Motor neuron (in vitro differentiated cells): ENCODE measurements at regions not wholly inside any gene's neighbourhood (a gene's known extent, or its start where the extent isn't known, plus 50 kb on each side); places are given as distances from the start of the nearest gene placed in this dataset.

ENCODE experiments used
- ATAC-seq, 8 experiments: fragments of 200-7000 bp; cut with Tn5 transposase; replicated peaks in 6 of 8; 2 replicates each; pipeline ENCODE4 v1.8.0; 2021; ENCODE audit warnings: mild to moderate bottlenecking in 8 of 8, moderate library complexity in 8 of 8
- H3K27ac ChIP-seq, 2 donors: fragments of 250-450 bp; sonication (Bioruptor Pico); 2 replicates each; pipeline ENCODE4 v1.9.0; 2021; ENCODE audit warnings: antibody characterized with exemption in 2 of 2, mild to moderate bottlenecking in 2 of 2, moderate library complexity in 1 of 2
- H3K4me1 ChIP-seq, 2 donors: fragments of 250-450 bp; sonication (Bioruptor Pico); replicated peaks in 1 of 2; 2 replicates each; pipeline ENCODE4 v1.6.1; 2021; ENCODE audit warnings: antibody characterized with exemption in 2 of 2, mild to moderate bottlenecking in 2 of 2, moderate library complexity in 1 of 2
- H3K4me3 ChIP-seq, 5 donors: fragments of 250-450 bp; sonication (Bioruptor Pico); 2 replicates each; pipeline ENCODE4 v1.9.0; 2021; ENCODE audit warnings: antibody characterized with exemption in 5 of 5, mild to moderate bottlenecking in 5 of 5, moderate library complexity in 4 of 5
- WGBS, 10 experiments: fragments of 450-650 bp; shearing (Covaris generic); methylation state at CpG; one replicate each; pipeline ENCODE4 v1.0.0; 2022; 5-methylcytosine and 5-hydroxymethylcytosine counted together
- in situ Hi-C, 9 experiments: fragments of 400-800 bp; cut with MboI; loops; one replicate each; pipeline ENCODE4 v1.15.0; 2021; ENCODE audit warnings: low sequenced_read_pairs in 9 of 9, low pct_unique_long_range_greater_than_20kb in 2 of 9; ENCODE audit not compliant: unreplicated experiment in 9 of 9

DNA sequence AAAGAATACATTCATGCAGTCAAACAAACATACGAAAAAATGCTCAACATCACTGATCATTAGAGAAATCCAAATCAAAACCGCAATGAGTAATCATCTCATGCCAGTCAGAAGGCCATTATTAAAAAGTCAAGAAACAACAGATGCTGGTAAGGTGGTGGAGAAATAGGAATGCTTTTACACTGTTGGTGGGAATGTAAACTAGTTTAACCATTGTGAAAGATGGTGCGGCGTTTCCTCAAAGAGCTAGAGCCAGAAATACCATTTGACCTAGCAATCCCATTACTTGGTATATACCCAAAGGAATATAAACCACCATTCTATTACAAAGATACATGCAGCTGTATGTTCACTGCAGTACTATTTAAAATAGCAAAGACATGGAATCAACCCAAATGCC, 330.4 kb downstream of the EDEM1 start:
- Histone ChIP-seq H3K4me3 (no peak overlapping the region), H3K27ac (no peak overlapping the region), H3K4me1 (no peaks in the 10 kb centered on the region)
- no peak for ATAC-seq
- in situ Hi-C loops, result no loop called here
- WGBS, 10 experiments, result 28 to 95% (median 71%) methylated on average over 2 to 4 of the region's 4 CpGs; no CpG with 5 or more reads in 2 of the 10 experiments

GRCh38 chr3:5520237-5520636, 332.7 kb downstream of the EDEM1 start:
- H3K4me3 ChIP-seq, result no peak overlapping the region
- H3K4me1 ChIP-seq, result no peaks in the 10 kb centered on the region
- in situ Hi-C loops, result no loop called here
- peak in 2 of 8 experiments; percentile 55 to 68 for ATAC-seq
- no peak overlapping the region for H3K27ac ChIP-seq
- WGBS, 10 experiments, result 0 to 85% (median 18%) methylated on average over 2 to 5 of the region's 5 CpGs; no CpG with 5 or more reads in 1 of the 10 experiments

DNA sequence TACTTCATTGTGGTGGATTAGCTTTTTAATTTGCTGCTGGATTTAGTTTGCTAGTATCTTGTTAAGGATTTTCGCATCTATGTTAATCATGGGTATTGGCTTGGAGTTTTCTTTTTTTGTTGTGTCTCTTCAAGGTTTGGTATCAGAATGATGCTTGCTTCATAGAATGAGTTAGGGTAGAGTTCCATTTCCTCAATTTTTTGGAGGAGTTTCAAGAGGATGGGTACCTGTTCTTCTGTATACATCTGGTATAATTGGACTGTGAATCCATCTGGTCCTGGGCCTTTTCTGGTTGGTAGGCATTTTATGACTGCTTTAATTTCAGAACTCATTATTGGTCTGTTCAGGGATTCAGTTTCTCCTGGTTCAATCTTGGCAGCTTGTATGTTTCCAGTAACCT, 335.6 kb downstream of the EDEM1 start:
- Histone ChIP-seq H3K4me3 (no peak overlapping the region), H3K4me1 (no peaks in the 10 kb centered on the region), H3K27ac (no peak overlapping the region)
- 20 to 100% (median 83%) methylated on average over 1 of the region's 1 CpG; no CpG with 5 or more reads in 3 of the 10 experiments for WGBS, 10 experiments
- in situ Hi-C loops, result no loop called here
- ATAC-seq, result no peak

- 17 to 100% (median 71%) methylated on average over 1 to 6 of the region's 6 CpGs; no CpG with 5 or more reads in 1 of the 10 experiments for WGBS, 10 experiments
- peak in 1 of 8 experiments; percentile 77 for ATAC-seq
- no peak overlapping the region for H3K4me3 ChIP-seq
- H3K27ac ChIP-seq, result no peak overlapping the region
- in situ Hi-C loops, result no loop called here
- H3K4me1 ChIP-seq, result no peaks in the 10 kb centered on the region
Observed at GRCh38 chr3:5531039-5531438, 343.5 kb downstream of the EDEM1 start.

- ATAC-seq, result no peak
- Histone ChIP-seq H3K4me1 (no peaks in the 10 kb centered on the region), H3K4me3 (no peak overlapping the region), H3K27ac (no peak overlapping the region)
- WGBS, 10 experiments, result 0 to 70% (median 40%) methylated on average over 1 to 2 of the region's 3 CpGs; no CpG with 5 or more reads in 4 of the 10 experiments
- in situ Hi-C loops, result no loop called here
Observed at GRCh38 chr3:5531741-5532290, 344.3 kb downstream of the EDEM1 start.

GRCh38 chr3:5540532-5540931, 353.0 kb downstream of the EDEM1 start:
- no peaks in the 10 kb centered on the region for H3K4me1 ChIP-seq
- WGBS, 10 experiments, result 77 to 100% (median 88%) methylated on average over 3 to 12 of the region's 13 CpGs; no CpG with 5 or more reads in 3 of the 10 experiments
- no peak for ATAC-seq
- in situ Hi-C loops, result no loop called here
- H3K27ac ChIP-seq, result no peak overlapping the region
- no peak overlapping the region for H3K4me3 ChIP-seq

GRCh38 chr3:5542472-5542871, 355.0 kb downstream of the EDEM1 start:
- in situ Hi-C loops, result no loop called here
- ATAC-seq, result no peak

GRCh38 chr3:5543047-5543446, 355.5 kb downstream of the EDEM1 start:
- ATAC-seq, result no peak
- 30 to 88% (median 56%) methylated on average over 1 of the region's 1 CpG; no CpG with 5 or more reads in 2 of the 10 experiments for WGBS, 10 experiments
- Histone ChIP-seq H3K4me3 (no peak overlapping the region), H3K27ac (no peak overlapping the region), H3K4me1 (no peaks in the 10 kb centered on the region)
- in situ Hi-C loops, result no loop called here

More at GRCh38 chr3:5542472-5542871, 355.0 kb downstream of the EDEM1 start:
- Histone ChIP-seq H3K4me1 (no peaks in the 10 kb centered on the region), H3K27ac (no peak overlapping the region), H3K4me3 (no peak overlapping the region)
- 21 to 100% (median 58%) methylated on average over 1 to 2 of the region's 2 CpGs for WGBS, 10 experiments

GRCh38 chr3:5545719-5546118, 358.2 kb downstream of the EDEM1 start:
- no peak overlapping the region for H3K4me3 ChIP-seq
- H3K4me1 ChIP-seq, result no peaks in the 10 kb centered on the region
- 11 to 93% (median 63%) methylated on average over 1 of the region's 1 CpG; no CpG with 5 or more reads in 5 of the 10 experiments for WGBS, 10 experiments
- no peak overlapping the region for H3K27ac ChIP-seq
- no peak for ATAC-seq
- in situ Hi-C loops, result no loop called here

DNA sequence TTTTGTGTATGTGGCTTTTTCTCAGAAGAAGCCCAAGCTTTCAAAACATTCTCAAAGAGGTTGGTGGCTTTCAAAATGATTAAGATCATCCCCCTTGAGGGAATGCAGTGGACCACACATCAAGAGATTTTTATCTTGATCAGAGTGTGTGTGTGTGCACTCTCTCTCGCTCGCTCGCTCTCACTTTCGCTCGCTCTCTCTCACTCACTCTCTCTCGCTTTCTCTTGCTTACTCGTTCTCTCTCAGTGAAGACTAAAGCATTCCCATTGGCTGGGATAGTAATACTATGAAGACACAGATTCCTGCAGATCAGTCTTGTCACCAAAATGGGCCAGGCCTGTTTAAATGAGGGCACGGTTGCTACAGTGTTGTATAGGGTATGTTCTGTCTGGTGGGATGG, 365.7 kb downstream of the EDEM1 start:
- WGBS, 10 experiments, result 0 to 100% (median 89%) methylated on average over 1 to 8 of the region's 8 CpGs; no CpG with 5 or more reads in 1 of the 10 experiments
- Histone ChIP-seq H3K4me1 (no peaks in the 10 kb centered on the region), H3K4me3 (no peak overlapping the region), H3K27ac (no peak overlapping the region)
- in situ Hi-C loops, result loop anchor here in 1 of 9 experiments (25.0 kb wide), 1 partner anchor 241 kb away; no protein-coding TSS in a partner anchor
- no peak for ATAC-seq

GRCh38 chr3:5554245-5554747, 366.8 kb downstream of the EDEM1 start:
- Histone ChIP-seq H3K27ac (no peak overlapping the region), H3K4me3 (no peak overlapping the region), H3K4me1 (no peaks in the 10 kb centered on the region)
- ATAC-seq, result no peak
- in situ Hi-C loops, result loop anchor here in 1 of 9 experiments (25.0 kb wide), 1 partner anchor 242 kb away; no protein-coding TSS in a partner anchor

- WGBS, 10 experiments, result 0 to 83% (median 40%) methylated on average over 1 of the region's 1 CpG; no CpG with 5 or more reads in 3 of the 10 experiments
- Histone ChIP-seq H3K4me3 (no peak overlapping the region), H3K4me1 (no peaks in the 10 kb centered on the region), H3K27ac (no peak overlapping the region)
- ATAC-seq, result no peak
- in situ Hi-C loops, result loop anchor here in 1 of 9 experiments (25.0 kb wide), 1 partner anchor 248 kb away; no protein-coding TSS in a partner anchor
Observed at GRCh38 chr3:5560199-5560598, 372.7 kb downstream of the EDEM1 start.

DNA sequence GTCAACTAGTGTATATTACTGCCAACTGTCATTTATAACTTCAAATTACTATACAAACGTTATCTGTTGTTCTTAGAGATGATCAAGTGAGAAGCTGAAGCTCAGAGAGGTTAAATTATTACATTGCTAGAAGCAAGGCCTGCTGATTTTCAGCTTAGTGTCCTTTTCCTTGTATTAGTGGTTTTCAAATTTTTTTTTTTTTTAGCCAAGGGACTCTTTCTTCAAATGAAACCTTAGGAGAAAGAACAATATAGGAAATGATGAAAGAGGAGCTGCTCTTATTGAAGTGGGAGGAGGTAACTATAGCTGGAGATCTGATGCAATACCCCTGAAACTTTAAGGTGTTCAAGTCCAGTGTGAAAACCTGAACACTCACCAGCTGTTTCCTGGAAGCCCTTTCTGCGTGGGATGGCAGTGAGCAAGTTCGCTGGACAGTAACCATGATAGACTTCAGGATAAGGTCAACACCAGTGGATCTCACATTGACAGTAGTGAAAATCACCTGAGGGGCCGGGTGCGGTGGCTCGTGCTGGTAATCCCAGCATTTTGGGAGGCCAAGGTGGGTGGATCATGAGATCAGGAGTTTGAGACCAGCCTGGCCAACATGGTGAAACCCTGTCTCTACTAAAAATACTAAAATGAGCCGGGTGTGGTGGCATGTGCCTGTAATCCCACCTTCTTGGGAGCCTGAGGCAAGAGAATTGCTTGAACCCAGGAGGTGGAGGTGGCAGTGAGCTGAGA, 376.2 kb downstream of the EDEM1 start:
- no peaks in the 10 kb centered on the region for H3K4me1 ChIP-seq
- WGBS, 10 experiments, result 0 to 100% (median 46%) methylated on average over 1 to 5 of the region's 7 CpGs
- H3K4me3 ChIP-seq, result no peak overlapping the region
- H3K27ac ChIP-seq, result no peak overlapping the region
- ATAC-seq, result peak in 1 of 8 experiments; percentile 48
- in situ Hi-C loops, result loop anchor here in 1 of 9 experiments (25.0 kb wide), 1 partner anchor 251 kb away; no protein-coding TSS in a partner anchor
